Hepatocyte (in vitro differentiated cells): ENCODE measurements at regions not wholly inside any gene's neighbourhood (a gene's known extent, or its start where the extent isn't known, plus 50 kb on each side); places are given as distances from the start of the nearest gene placed in this dataset.

Experiments
- CTCF ChIP-seq: fragments of 200-600 bp; sonication (generic); IDR thresholded peaks from 2 replicates; pipeline ENCODE4 v1.5.1; 2016; ENCODE audit warnings: antibody characterized with exemption, mild to moderate bottlenecking; ENCODE audit not compliant: poor library complexity
- EZH2 ChIP-seq: fragments of 200-600 bp; sonication (generic); IDR thresholded peaks from 2 replicates; pipeline ENCODE4 v1.6.1; 2016; ENCODE audit warnings: antibody characterized with exemption, mild to moderate bottlenecking, borderline replicate concordance
- EZH2phosphoT487 ChIP-seq: fragments of 200-600 bp; sonication (generic); IDR thresholded peaks from one replicate; pipeline ENCODE4 v1.6.1; 2018; ENCODE audit warnings: antibody characterized with exemption, mild to moderate bottlenecking, low read depth, moderate library complexity; ENCODE audit not compliant: unreplicated experiment, severe bottlenecking

DNA sequence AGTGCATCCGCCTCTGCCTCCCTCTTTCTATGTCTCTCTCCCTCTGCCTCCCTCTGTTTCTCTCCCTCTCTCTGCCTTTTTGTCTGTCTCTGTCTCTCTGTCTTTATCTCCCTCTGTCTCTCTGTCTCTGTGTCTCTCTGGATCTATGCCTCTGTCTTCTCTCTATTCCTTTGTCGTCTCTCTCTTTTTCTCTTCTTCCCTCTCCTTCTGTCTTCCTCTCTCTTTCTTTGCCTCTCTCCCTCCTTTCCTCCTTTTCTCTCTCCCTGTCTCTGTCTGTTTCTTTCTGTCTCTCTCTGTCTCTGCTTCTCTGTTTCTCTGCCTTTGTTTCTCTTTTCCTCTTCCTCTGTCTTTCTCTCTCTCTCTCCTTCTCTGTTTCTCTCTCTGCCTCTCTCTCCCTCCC, 678.8 kb upstream of the NRP1 start:
- no peak for TF ChIP-seq CTCF
- TF ChIP-seq EZH2 = no peak
- no peak for TF ChIP-seq EZH2phosphoT487
